ENCODE measurements at regions not wholly inside any gene's neighbourhood (a gene's known extent, or its start where the extent isn't known, plus 50 kb on each side); places are given as distances from the start of the nearest gene placed in this dataset.

GRCh38 chr12:93981411-93981810, 167.0 kb upstream of the PLXNC1 start:
- TF ChIP-seq EZH2 (IDR thresholded peaks at IDR 0.05; ENCODE audit: insufficient read depth, low read length) = no peak
- TF ChIP-seq CTCF (IDR thresholded peaks at IDR 0.05; ENCODE audit: insufficient read depth, low read depth, low read length) = no peak
- no peaks in the 10 kb centered on the region for H3K27me3 ChIP-seq (ENCODE audit: insufficient read depth, low read length)
- H3K4me3 Mint-ChIP-seq (ENCODE audit: unreplicated experiment) = no peak overlapping the region
- H3K4me1 ChIP-seq (ENCODE audit: insufficient read depth, low read length) = peaks cover 3% of the 10 kb centered on the region
- no peak overlapping the region for H3K27ac ChIP-seq (ENCODE audit: low read depth, low read length)
- H3K27ac Mint-ChIP-seq (ENCODE audit: unreplicated experiment) = no peak overlapping the region
- H4K20me1 ChIP-seq (ENCODE audit: insufficient read depth, low read length) = no peaks in the 10 kb centered on the region
- FAIRE-seq = no peak
- peaks cover 2% of the 10 kb centered on the region for H3K27me3 Mint-ChIP-seq (ENCODE audit: low read depth, unreplicated experiment)
- H3K9ac ChIP-seq (ENCODE audit: low read length) = no peak overlapping the region
- no peaks in the 10 kb centered on the region for H3K36me3 Mint-ChIP-seq (ENCODE audit: low read depth, unreplicated experiment)
- no peak for DNase-seq (ENCODE audit: low read depth)
- no peaks in the 10 kb centered on the region for H3K79me2 ChIP-seq (ENCODE audit: insufficient read depth, low read length)
- no peaks in the 10 kb centered on the region for H3K4me1 Mint-ChIP-seq (ENCODE audit: low read depth, unreplicated experiment)
- H3K9me3 ChIP-seq (ENCODE audit: insufficient read depth, low read depth, low read length) = no peaks in the 10 kb centered on the region
- no peak overlapping the region for H2AFZ ChIP-seq (ENCODE audit: low read depth, low read length)
- H3K4me2 ChIP-seq (ENCODE audit: low read length) = no peak overlapping the region
- H3K36me3 ChIP-seq (ENCODE audit: insufficient read depth, low read length) = no peaks in the 10 kb centered on the region
- no peaks in the 10 kb centered on the region for H3K9me3 Mint-ChIP-seq (ENCODE audit: unreplicated experiment)
- no peak overlapping the region for H3K4me3 ChIP-seq (ENCODE audit: insufficient read depth, low read depth, low read length)

- FAIRE-seq = peak; percentile 50
- TF ChIP-seq CTCF (IDR thresholded peaks at IDR 0.05; ENCODE audit: insufficient read depth, low read depth, low read length) = no peak
- TF ChIP-seq EZH2 (IDR thresholded peaks at IDR 0.05; ENCODE audit: insufficient read depth, low read length) = no peak
- H2AFZ ChIP-seq (ENCODE audit: low read depth, low read length) = no peak overlapping the region
Measured at GRCh38 chr12:93982771-93983315, 165.5 kb upstream of the PLXNC1 start.

GRCh38 chr12:93984005-93984404, 164.4 kb upstream of the PLXNC1 start:
- Histone ChIP-seq H3K36me3 (ENCODE audit: insufficient read depth, low read length) (no peaks in the 10 kb centered on the region), H3K79me2 (ENCODE audit: insufficient read depth, low read length) (no peaks in the 10 kb centered on the region), H2AFZ (ENCODE audit: low read depth, low read length) (no peak overlapping the region), H3K9ac (ENCODE audit: low read length) (no peak overlapping the region), H3K4me2 (ENCODE audit: low read length) (no peak overlapping the region), H3K27ac (ENCODE audit: low read depth, low read length) (no peak overlapping the region), H4K20me1 (ENCODE audit: insufficient read depth, low read length) (no peaks in the 10 kb centered on the region), H3K4me3 (ENCODE audit: insufficient read depth, low read depth, low read length) (no peak overlapping the region), H3K27me3 (ENCODE audit: insufficient read depth, low read length) (no peaks in the 10 kb centered on the region), H3K4me1 (ENCODE audit: insufficient read depth, low read length) (peaks cover 3% of the 10 kb centered on the region), H3K9me3 (ENCODE audit: insufficient read depth, low read depth, low read length) (no peaks in the 10 kb centered on the region)
- TF ChIP-seq CTCF (IDR thresholded peaks at IDR 0.05; ENCODE audit: insufficient read depth, low read depth, low read length) = no peak
- TF ChIP-seq EZH2 (IDR thresholded peaks at IDR 0.05; ENCODE audit: insufficient read depth, low read length) = no peak
- Mint-ChIP-seq H3K9me3 (ENCODE audit: unreplicated experiment) (peaks cover 4% of the 10 kb centered on the region), H3K27ac (ENCODE audit: unreplicated experiment) (no peak overlapping the region), H3K4me3 (ENCODE audit: unreplicated experiment) (no peak overlapping the region), H3K4me1 (ENCODE audit: low read depth, unreplicated experiment) (no peaks in the 10 kb centered on the region), H3K36me3 (ENCODE audit: low read depth, unreplicated experiment) (no peaks in the 10 kb centered on the region), H3K27me3 (ENCODE audit: low read depth, unreplicated experiment) (no peaks in the 10 kb centered on the region)
- DNase-seq (ENCODE audit: low read depth) (no peak), FAIRE-seq (no peak)

More at GRCh38 chr12:93982771-93983315, 165.5 kb upstream of the PLXNC1 start:
- H3K27me3 Mint-ChIP-seq (ENCODE audit: low read depth, unreplicated experiment) = no peaks in the 10 kb centered on the region
- Histone ChIP-seq H3K27me3 (ENCODE audit: insufficient read depth, low read length) (no peaks in the 10 kb centered on the region), H3K4me1 (ENCODE audit: insufficient read depth, low read length) (peaks cover 3% of the 10 kb centered on the region), H3K4me2 (ENCODE audit: low read length) (peak overlapping the region; percentile 40), H3K27ac (ENCODE audit: low read depth, low read length) (no peak overlapping the region), H4K20me1 (ENCODE audit: insufficient read depth, low read length) (no peaks in the 10 kb centered on the region), H3K79me2 (ENCODE audit: insufficient read depth, low read length) (no peaks in the 10 kb centered on the region), H3K9ac (ENCODE audit: low read length) (no peak overlapping the region), H3K36me3 (ENCODE audit: insufficient read depth, low read length) (no peaks in the 10 kb centered on the region), H3K4me3 (ENCODE audit: insufficient read depth, low read depth, low read length) (no peak overlapping the region), H3K9me3 (ENCODE audit: insufficient read depth, low read depth, low read length) (no peaks in the 10 kb centered on the region)
- no peak overlapping the region for H3K27ac Mint-ChIP-seq (ENCODE audit: unreplicated experiment)
- H3K9me3 Mint-ChIP-seq (ENCODE audit: unreplicated experiment) = peaks cover 4% of the 10 kb centered on the region
- H3K4me1 Mint-ChIP-seq (ENCODE audit: low read depth, unreplicated experiment) = no peaks in the 10 kb centered on the region
- peak; percentile 94 for DNase-seq (ENCODE audit: low read depth)
- no peak overlapping the region for H3K4me3 Mint-ChIP-seq (ENCODE audit: unreplicated experiment)
- no peaks in the 10 kb centered on the region for H3K36me3 Mint-ChIP-seq (ENCODE audit: low read depth, unreplicated experiment)
